8988T (cell line): ENCODE measurements at regions not wholly inside any gene's neighbourhood (a gene's known extent, or its start where the extent isn't known, plus 50 kb on each side); places are given as distances from the start of the nearest gene placed in this dataset.

ENCODE experiments used
- DNase-seq: peaks from one replicate; pipeline ENCODE4 v3.0.0; 2011

- no peak for DNase-seq
Observed at GRCh38 chr2:198782734-198783133, 675.0 kb downstream of the SATB2 start.

- no peak for DNase-seq
Observed at GRCh38 chr2:198776616-198777406, 680.9 kb downstream of the SATB2 start.

GRCh38 chr2:198775737-198776136, 682.0 kb downstream of the SATB2 start:
- no peak for DNase-seq

GRCh38 chr2:198774576-198774975, 683.2 kb downstream of the SATB2 start:
- DNase-seq = no peak

- DNase-seq = no peak
Observed at GRCh38 chr2:198767694-198768093, 690.0 kb downstream of the SATB2 start.

- DNase-seq = no peak
Observed at GRCh38 chr2:198763793-198764192, 693.9 kb downstream of the SATB2 start.

- DNase-seq = no peak
Observed at GRCh38 chr2:198762441-198762840, 695.3 kb downstream of the SATB2 start.

GRCh38 chr2:198757069-198757468, 700.7 kb downstream of the SATB2 start:
- no peak for DNase-seq

GRCh38 chr2:198756166-198756565, 701.6 kb downstream of the SATB2 start:
- DNase-seq = no peak

- DNase-seq = no peak
Observed at GRCh38 chr2:198753101-198753500, 704.6 kb downstream of the SATB2 start.

GRCh38 chr2:198749364-198749763, 708.4 kb downstream of the SATB2 start:
- DNase-seq = no peak

GRCh38 chr2:198731842-198732399, 725.8 kb downstream of the SATB2 start:
- no peak for DNase-seq

GRCh38 chr2:198720266-198720665, 737.5 kb downstream of the SATB2 start:
- no peak for DNase-seq

GRCh38 chr2:198717451-198717850, 740.3 kb downstream of the SATB2 start:
- DNase-seq = no peak

GRCh38 chr2:198715302-198715835, 742.4 kb downstream of the SATB2 start:
- DNase-seq = no peak

GRCh38 chr2:198712485-198712884, 745.3 kb downstream of the SATB2 start:
- no peak for DNase-seq

GRCh38 chr2:198711484-198711883, 746.3 kb downstream of the SATB2 start:
- DNase-seq = no peak

- no peak for DNase-seq
Observed at GRCh38 chr2:198710562-198710961, 747.2 kb downstream of the SATB2 start.

GRCh38 chr2:198706476-198707082, 751.2 kb downstream of the SATB2 start:
- DNase-seq = no peak

GRCh38 chr2:198703281-198703680, 754.5 kb downstream of the SATB2 start:
- no peak for DNase-seq

GRCh38 chr2:198702796-198703195, 754.9 kb downstream of the SATB2 start:
- no peak for DNase-seq

- DNase-seq = no peak
Observed at GRCh38 chr2:198701481-198701880, 756.3 kb downstream of the SATB2 start.

GRCh38 chr2:198700319-198700718, 757.4 kb downstream of the SATB2 start:
- no peak for DNase-seq

GRCh38 chr2:198698230-198698629, 759.5 kb downstream of the SATB2 start:
- no peak for DNase-seq
